Ovary (tissue), 3 donors: ENCODE measurements at regions not wholly inside any gene's neighbourhood (a gene's known extent, or its start where the extent isn't known, plus 50 kb on each side); places are given as distances from the start of the nearest gene placed in this dataset.

Experiments used
- CTCF ChIP-seq, 3 donors: fragments of 450-650 bp in 2 of 3; fragments of 200-600 bp in 1 of 3; IDR thresholded peaks; one replicate each; pipeline versions ENCODE4 v1.5.1 to v1.8.0; 2016 to 2022; ENCODE audit warnings: antibody characterized with exemption in 3 of 3, mild to moderate bottlenecking in 1 of 3
- POLR2A ChIP-seq: fragments of 450-650 bp; IDR thresholded peaks from one replicate; pipeline ENCODE4 v1.6.1; 2017; ENCODE audit warnings: antibody characterized with exemption, mild to moderate bottlenecking, moderate library complexity
- donor health status: DM: no; HTN: no; CAD: no.

DNA sequence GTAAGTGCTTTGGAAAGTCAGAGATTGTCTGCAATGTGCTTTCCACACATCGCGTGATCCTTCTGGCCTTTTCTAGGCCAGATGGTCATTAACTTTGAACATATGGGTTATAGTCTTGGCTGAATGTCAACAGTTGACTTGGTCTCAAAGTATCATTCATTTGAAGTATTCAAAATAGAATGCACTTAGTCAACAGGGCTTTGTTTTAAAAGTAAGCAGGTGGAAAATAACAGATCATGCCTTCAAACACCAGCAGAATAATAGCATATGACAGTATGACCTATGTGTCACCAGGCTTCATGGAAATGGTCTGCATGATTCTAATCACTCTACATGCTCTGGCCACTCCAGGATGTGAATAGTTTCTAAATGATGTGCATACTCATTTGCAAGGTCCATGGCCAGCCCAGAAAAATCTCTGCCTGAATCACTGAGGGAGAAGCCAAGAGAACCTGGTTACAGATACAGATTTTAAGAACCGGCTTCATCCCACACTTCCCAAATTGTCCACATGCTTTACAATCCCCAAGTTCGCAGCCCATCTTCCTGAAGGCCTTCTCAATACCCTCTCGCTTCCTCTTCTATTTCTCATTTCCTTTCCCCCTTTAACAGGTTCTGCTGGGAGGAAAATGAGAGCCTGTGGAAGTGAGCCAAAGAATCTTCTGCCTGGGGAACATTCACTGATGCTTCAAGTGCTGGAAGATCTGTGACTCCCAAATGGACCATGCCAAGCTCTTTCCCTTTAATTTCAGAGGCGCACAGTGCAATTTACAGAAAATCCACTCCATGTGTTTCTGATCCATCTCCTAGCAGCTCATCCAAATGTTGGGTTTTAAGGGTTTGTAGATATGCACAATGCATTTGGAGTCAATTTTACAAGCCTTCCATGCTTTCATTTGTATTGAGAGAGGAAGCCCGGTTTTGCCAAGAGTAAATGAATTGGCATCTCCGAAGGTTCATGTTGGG, 122.8 kb upstream of the GDF10 start:
- no peak for TF ChIP-seq CTCF (IDR thresholded peaks at IDR 0.05)
- no peak for TF ChIP-seq POLR2A
